CD4-positive, alpha-beta T cell (primary cell): ENCODE measurements at regions not wholly inside any gene's neighbourhood (a gene's known extent, or its start where the extent isn't known, plus 50 kb on each side); places are given as distances from the start of the nearest gene placed in this dataset.

Source experiments
- ATAC-seq: fragments of 200-7000 bp; cut with Tn5 transposase; one replicate; pipeline ENCODE4 v1.10.0; 2022; ENCODE audit warnings: mild to moderate bottlenecking; ENCODE audit not compliant: poor library complexity
- CTCF ChIA-PET: fragments of 350-600 bp; sonication (Branson Sonifier 250); formaldehyde crosslinking; loops from one replicate; lab custom pipeline; 2021; ENCODE audit warnings: antibody characterized with exemption, inconsistent platforms; lab: Charles Lee
- POLR2A ChIA-PET: fragments of 350-600 bp; sonication (Branson Sonifier 250); formaldehyde crosslinking; loops from one replicate; lab custom pipeline; 2021; ENCODE audit warnings: antibody characterized with exemption, inconsistent platforms; lab: Charles Lee
- DNase-seq, 14 experiments: peaks; one replicate each; pipeline ENCODE4 v3.0.0-alpha.2; 2013 to 2020; ENCODE audit warnings: mixed read lengths in 2 of 14
- H3K27ac ChIP-seq, 2 donors: one replicate each; pipeline versions ENCODE4 v1.5.1 to v1.7.0; 2013; ENCODE audit warnings: low read length in 2 of 2, low read depth in 1 of 2, mild to moderate bottlenecking in 1 of 2
- H3K27me3 ChIP-seq, 2 experiments: 1 replicate in 1 of 2; 2 replicates in 1 of 2; pipeline versions ENCODE4 v1.6.1 to v1.7.0; 2013; ENCODE audit warnings: low read length in 2 of 2, control low read depth in 1 of 2, mild to moderate bottlenecking in 1 of 2, moderate library complexity in 1 of 2; ENCODE audit not compliant: insufficient read depth in 2 of 2, control insufficient read depth in 1 of 2
- H3K36me3 ChIP-seq: one replicate; pipeline ENCODE4 v1.6.1; 2013; ENCODE audit warnings: low read length, control low read depth; ENCODE audit not compliant: insufficient read depth
- H3K4me1 ChIP-seq: one replicate; pipeline ENCODE4 v1.6.1; 2013; ENCODE audit warnings: low read length, control low read depth; ENCODE audit not compliant: insufficient read depth
- H3K4me3 ChIP-seq: one replicate; pipeline ENCODE4 v1.5.1; 2013; ENCODE audit warnings: mild to moderate bottlenecking, low read length, moderate library complexity
- H3K9me3 ChIP-seq, 2 experiments: 1 replicate in 1 of 2; 2 replicates in 1 of 2; pipeline versions ENCODE4 v1.6.1 to v1.7.0; 2013; ENCODE audit warnings: low read length in 2 of 2, mild to moderate bottlenecking in 2 of 2, control low read depth in 1 of 2, moderate library complexity in 1 of 2; ENCODE audit not compliant: control insufficient read depth in 1 of 2, insufficient read depth in 1 of 2
- H3K27ac Mint-ChIP-seq: one replicate; pipeline ENCODE4 v1.8.0; 2020; ENCODE audit warnings: mixed read lengths
- H3K27me3 Mint-ChIP-seq: one replicate; pipeline ENCODE4 v1.8.0; 2021; ENCODE audit warnings: mixed read lengths
- H3K36me3 Mint-ChIP-seq: one replicate; pipeline ENCODE4 v1.8.0; 2021; ENCODE audit warnings: low read depth, mixed read lengths
- H3K4me1 Mint-ChIP-seq: one replicate; pipeline ENCODE4 v1.8.0; 2021; ENCODE audit warnings: low read depth, mixed read lengths
- H3K4me3 Mint-ChIP-seq: one replicate; pipeline ENCODE4 v1.8.0; 2020; ENCODE audit warnings: mild to moderate bottlenecking, mixed read lengths
- H3K9me3 Mint-ChIP-seq: one replicate; pipeline ENCODE4 v1.8.0; 2020; ENCODE audit warnings: mixed read lengths
- CTCF ChIP-seq: fragments of 200-600 bp; IDR thresholded peaks from one replicate; pipeline ENCODE4 v1.8.0; 2022; ENCODE audit warnings: antibody characterized with exemption, mild to moderate bottlenecking
- intact Hi-C, 2 experiments: fragments of 100-400 bp; cut with DNase I in 1 of 2; cut with micrococcal nuclease in 1 of 2; formaldehyde crosslinking; loops; one replicate each; pipeline versions ENCODE4 v1.15.1 to v1.9.0; 2023 to 2025; cut with DNase I, micrococcal nuclease

GRCh38 chr18:76754351-76754750, 68.0 kb upstream of the ZNF236 start:
- intact Hi-C loops, result no loop called here
- Histone ChIP-seq H3K27me3 (no peaks in the 10 kb centered on the region), H3K27ac (no peak overlapping the region), H3K4me1 (no peaks in the 10 kb centered on the region), H3K36me3 (no peaks in the 10 kb centered on the region), H3K9me3 (peaks cover 18 to 27% of the 10 kb centered on the region in 2 experiments), H3K4me3 (no peak overlapping the region)
- no peaks in the 10 kb centered on the region for H3K4me1 Mint-ChIP-seq
- ATAC-seq, result no peak
- no peak for DNase-seq
- H3K4me3 Mint-ChIP-seq, result no peak overlapping the region
- H3K27me3 Mint-ChIP-seq, result no peaks in the 10 kb centered on the region
- H3K9me3 Mint-ChIP-seq, result peaks cover 2% of the 10 kb centered on the region
- H3K27ac Mint-ChIP-seq, result no peak overlapping the region
- TF ChIP-seq CTCF, result no peak
- ChIA-PET CTCF (no interaction called here), POLR2A (no interaction called here)
- peaks cover 4% of the 10 kb centered on the region for H3K36me3 Mint-ChIP-seq

- H3K36me3 ChIP-seq, result no peaks in the 10 kb centered on the region
- peaks cover 25 to 33% of the 10 kb centered on the region in 2 experiments for H3K9me3 ChIP-seq
- DNase-seq, result no peak
- H3K27ac Mint-ChIP-seq, result no peak overlapping the region
- CTCF ChIA-PET, result no interaction called here
- H3K9me3 Mint-ChIP-seq, result peaks cover 2% of the 10 kb centered on the region
- no peak overlapping the region for H3K4me3 ChIP-seq
- no peaks in the 10 kb centered on the region for H3K4me1 Mint-ChIP-seq
- H3K27me3 Mint-ChIP-seq, result no peaks in the 10 kb centered on the region
- H3K4me3 Mint-ChIP-seq, result no peak overlapping the region
- H3K4me1 ChIP-seq, result no peaks in the 10 kb centered on the region
- peaks cover 10% of the 10 kb centered on the region for H3K36me3 Mint-ChIP-seq
- TF ChIP-seq CTCF, result no peak
- ATAC-seq, result no peak
- intact Hi-C loops, result no loop called here
- POLR2A ChIA-PET, result no interaction called here
- no peaks in the 10 kb centered on the region for H3K27me3 ChIP-seq
- H3K27ac ChIP-seq, result no peak overlapping the region
These were observed 70.0 kb upstream of the ZNF236 start for GRCh38 chr18:76752400-76752799.

- Histone ChIP-seq H3K9me3 (peaks cover 25 to 33% of the 10 kb centered on the region in 2 experiments), H3K36me3 (no peaks in the 10 kb centered on the region), H3K27me3 (no peaks in the 10 kb centered on the region), H3K4me1 (no peaks in the 10 kb centered on the region), H3K4me3 (no peak overlapping the region), H3K27ac (no peak overlapping the region)
- ChIA-PET CTCF (no interaction called here), POLR2A (no interaction called here)
- no peak overlapping the region for H3K27ac Mint-ChIP-seq
- no peak for TF ChIP-seq CTCF
- intact Hi-C loops, result no loop called here
- peaks cover 10% of the 10 kb centered on the region for H3K36me3 Mint-ChIP-seq
- DNase-seq (no peak), ATAC-seq (no peak)
- H3K9me3 Mint-ChIP-seq, result peaks cover 2% of the 10 kb centered on the region
- no peaks in the 10 kb centered on the region for H3K27me3 Mint-ChIP-seq
- no peak overlapping the region for H3K4me3 Mint-ChIP-seq
- H3K4me1 Mint-ChIP-seq, result no peaks in the 10 kb centered on the region
These were observed 71.2 kb upstream of the ZNF236 start for GRCh38 chr18:76750917-76751890.
